RWPE2 (cell line): ENCODE measurements at regions not wholly inside any gene's neighbourhood (a gene's known extent, or its start where the extent isn't known, plus 50 kb on each side); places are given as distances from the start of the nearest gene placed in this dataset.

Source experiments
- ATAC-seq: fragments of 200-7000 bp; cut with Tn5 transposase; 3 replicates; pipeline ENCODE4 v1.9.1; 2021; ENCODE audit warnings: low read depth
- DNase-seq: peaks from one replicate; pipeline ENCODE4 v3.0.0-alpha.2; 2020; ENCODE audit warnings: low spot score
- H3K27ac ChIP-seq: fragments of 450-650 bp; 2 replicates; pipeline ENCODE4 v1.5.1; 2017; ENCODE audit warnings: mild to moderate bottlenecking; ENCODE audit not compliant: poor library complexity, severe bottlenecking
- H3K27me3 ChIP-seq: fragments of 250-450 bp; sonication (Bioruptor Pico); 2 replicates; pipeline ENCODE4 v1.5.1; 2021; ENCODE audit warnings: mild to moderate bottlenecking, moderate library complexity; ENCODE audit not compliant: insufficient read depth, poor library complexity, severe bottlenecking
- H3K36me3 ChIP-seq: fragments of 250-450 bp; sonication (Bioruptor Pico); 2 replicates; pipeline ENCODE4 v1.5.1; 2020; ENCODE audit warnings: low read depth, mild to moderate bottlenecking, moderate library complexity
- H3K4me1 ChIP-seq: fragments of 250-450 bp; sonication (Bioruptor Pico); 2 replicates; pipeline ENCODE4 v1.5.1; 2021; ENCODE audit warnings: mild to moderate bottlenecking, moderate library complexity; ENCODE audit not compliant: insufficient read depth, poor library complexity, severe bottlenecking
- H3K4me3 ChIP-seq: fragments of 250-450 bp; sonication (Bioruptor Pico); 2 replicates; pipeline ENCODE4 v1.5.1; 2021; ENCODE audit warnings: mild to moderate bottlenecking, moderate library complexity; ENCODE audit not compliant: severe bottlenecking
- H3K9me3 ChIP-seq: fragments of 250-450 bp; sonication (Bioruptor Pico); 2 replicates; pipeline ENCODE4 v1.5.1; 2021; ENCODE audit warnings: mild to moderate bottlenecking, moderate library complexity; ENCODE audit not compliant: severe bottlenecking
- CTCF ChIP-seq: fragments of 450-650 bp; IDR thresholded peaks from one replicate; pipeline ENCODE4 v1.5.1; 2017; ENCODE audit warnings: mild to moderate bottlenecking, moderate library complexity; ENCODE audit not compliant: poor library complexity, severe bottlenecking

GRCh38 chr4:29390921-29391320 lies 1329.2 kb upstream of the PCDH7 start:
- H3K9me3 ChIP-seq = no peaks in the 10 kb centered on the region
- no peak for DNase-seq
- no peak for ATAC-seq
- no peak for TF ChIP-seq CTCF
- no peaks in the 10 kb centered on the region for H3K36me3 ChIP-seq
- H3K27ac ChIP-seq = no peak overlapping the region
- no peaks in the 10 kb centered on the region for H3K4me1 ChIP-seq
- H3K27me3 ChIP-seq = no peaks in the 10 kb centered on the region
- H3K4me3 ChIP-seq = no peak overlapping the region

DNA sequence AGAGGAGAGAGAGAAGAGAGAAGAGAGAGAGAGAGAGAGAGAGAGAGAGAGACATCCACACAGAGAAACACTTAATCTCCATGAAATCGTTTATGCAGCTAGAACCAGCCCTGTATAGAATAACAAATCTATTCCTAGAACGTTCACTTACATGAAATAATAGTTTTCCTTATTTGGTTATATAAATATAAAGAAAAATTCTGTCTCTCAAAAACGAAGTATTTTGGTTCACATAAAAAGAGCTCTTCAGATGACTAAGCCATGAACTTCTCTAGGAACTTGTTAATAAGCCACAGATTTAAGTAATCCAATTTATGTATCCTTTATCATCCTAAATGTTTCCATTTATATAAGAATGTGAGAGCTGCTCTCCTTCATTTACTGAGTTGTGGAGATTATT lies 1315.1 kb upstream of the PCDH7 start:
- DNase-seq (no peak), ATAC-seq (no peak)
- Histone ChIP-seq H3K27ac (no peak overlapping the region), H3K27me3 (no peaks in the 10 kb centered on the region), H3K4me3 (no peak overlapping the region), H3K36me3 (no peaks in the 10 kb centered on the region), H3K4me1 (no peaks in the 10 kb centered on the region), H3K9me3 (no peaks in the 10 kb centered on the region)
- TF ChIP-seq CTCF = no peak

DNA sequence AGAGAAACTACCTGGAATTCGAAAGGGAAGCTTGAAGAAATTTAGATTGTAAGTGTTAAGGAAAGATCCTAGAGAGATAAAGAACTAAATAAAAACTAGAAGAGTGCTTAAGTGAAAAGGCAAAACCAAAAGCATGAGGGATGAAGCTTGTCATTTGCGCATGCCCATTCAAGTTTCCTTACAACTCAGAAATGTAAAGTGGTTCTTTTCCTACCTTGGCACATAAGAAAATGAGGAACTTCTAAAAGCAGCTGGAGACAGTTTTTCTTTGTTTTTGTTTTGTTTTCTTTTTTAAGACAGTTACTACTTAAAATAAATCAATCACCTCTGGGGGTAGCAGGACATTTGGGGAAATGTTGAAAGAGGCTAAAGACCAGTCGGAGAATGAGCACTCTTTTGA lies 1304.4 kb upstream of the PCDH7 start:
- ATAC-seq = no peak
- Histone ChIP-seq H3K27me3 (no peaks in the 10 kb centered on the region), H3K36me3 (no peaks in the 10 kb centered on the region), H3K4me1 (no peaks in the 10 kb centered on the region), H3K9me3 (no peaks in the 10 kb centered on the region), H3K4me3 (no peak overlapping the region), H3K27ac (no peak overlapping the region)
- DNase-seq = no peak
- no peak for TF ChIP-seq CTCF

DNA sequence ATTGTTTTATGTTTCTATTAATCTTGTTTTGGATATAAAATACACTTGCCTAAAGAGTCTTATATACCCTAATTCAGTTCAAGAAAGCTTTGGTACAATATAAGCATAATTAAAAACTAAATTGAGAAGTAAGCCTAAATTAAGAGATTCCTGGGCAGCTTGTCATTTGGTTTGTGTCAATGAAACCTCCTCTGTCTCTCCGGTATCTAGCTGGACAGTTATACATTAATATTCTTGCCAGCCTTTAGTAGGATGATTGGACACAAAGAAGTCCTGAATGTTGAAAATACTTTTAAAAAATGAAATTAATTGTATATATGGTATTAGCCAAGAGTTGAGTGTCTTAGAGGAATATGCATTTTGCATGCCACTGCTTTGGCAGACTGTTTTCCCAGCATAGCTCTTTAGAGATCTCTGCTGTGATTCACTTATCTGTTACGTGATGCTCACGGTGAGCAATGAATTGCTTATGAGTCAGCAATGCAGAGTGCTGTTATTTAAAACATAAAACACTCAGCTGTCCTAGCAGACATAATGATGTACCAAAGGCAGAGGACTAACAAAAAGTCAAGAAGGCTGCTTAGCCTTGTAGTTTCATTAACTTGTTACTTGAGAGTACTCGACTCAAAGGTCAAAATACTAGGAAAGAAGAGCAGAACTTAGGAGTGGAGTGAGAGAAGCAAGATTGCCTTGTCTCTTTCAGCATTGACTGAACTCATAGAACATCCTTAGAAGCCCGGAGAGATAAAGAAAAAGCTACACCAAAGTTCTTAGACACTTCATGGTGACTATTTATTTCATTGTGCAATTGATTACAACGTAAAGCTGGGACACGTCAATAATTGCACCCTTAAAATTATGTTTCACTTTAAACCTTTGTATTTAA lies 1296.1 kb upstream of the PCDH7 start:
- H3K27me3 ChIP-seq = no peaks in the 10 kb centered on the region
- TF ChIP-seq CTCF = no peak

DNA sequence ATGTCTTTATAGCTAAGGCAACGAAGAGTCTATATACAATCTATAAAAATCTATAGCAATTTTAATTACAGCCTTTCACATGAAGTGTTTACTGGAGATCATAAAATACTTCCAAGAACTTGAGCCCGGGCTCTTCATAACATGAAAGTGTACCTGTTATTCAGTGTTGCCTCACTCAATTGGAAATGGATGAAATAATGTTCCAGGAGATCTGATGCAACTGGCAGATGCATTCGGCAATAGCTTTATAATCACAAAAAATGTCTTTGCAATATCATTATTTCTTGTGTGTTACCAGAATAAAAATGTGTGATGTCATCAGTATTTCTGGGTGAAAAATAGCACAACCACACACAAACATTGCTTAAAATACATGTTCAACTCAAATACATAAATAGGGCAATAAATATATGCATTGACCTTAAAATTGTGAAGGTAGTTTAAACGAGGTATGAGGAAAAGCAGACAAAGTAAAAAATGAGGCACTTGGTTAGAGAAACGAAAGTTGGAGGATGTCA lies 1266.8 kb upstream of the PCDH7 start:
- no peaks in the 10 kb centered on the region for H3K9me3 ChIP-seq

More for the DNA sequence above, 1296.1 kb upstream of the PCDH7 start:
- Histone ChIP-seq H3K4me3 (no peak overlapping the region), H3K27ac (no peak overlapping the region), H3K4me1 (peaks cover 7% of the 10 kb centered on the region), H3K9me3 (no peaks in the 10 kb centered on the region), H3K36me3 (no peaks in the 10 kb centered on the region)
- DNase-seq (no peak), ATAC-seq (peak; percentile 100)

More for the DNA sequence above, 1266.8 kb upstream of the PCDH7 start:
- DNase-seq (no peak), ATAC-seq (no peak)
- Histone ChIP-seq H3K4me3 (no peak overlapping the region), H3K4me1 (no peaks in the 10 kb centered on the region), H3K27me3 (no peaks in the 10 kb centered on the region), H3K36me3 (no peaks in the 10 kb centered on the region), H3K27ac (no peak overlapping the region)
- TF ChIP-seq CTCF = no peak
